Stomach (tissue), 4 donors: ENCODE measurements at regions not wholly inside any gene's neighbourhood (a gene's known extent, or its start where the extent isn't known, plus 50 kb on each side); places are given as distances from the start of the nearest gene placed in this dataset.

ENCODE experiments used
- CTCF ChIP-seq, 7 experiments: fragments of 450-650 bp in 4 of 7; fragments of 200-600 bp in 3 of 7; sonication (generic) in 3 of 7; IDR thresholded peaks; one replicate each; pipeline ENCODE4 v1.5.1; 2016 to 2019; ENCODE audit warnings: antibody characterized with exemption in 7 of 7, control low read depth in 2 of 7, mild to moderate bottlenecking in 1 of 7
- EP300 ChIP-seq: sonication (generic); formaldehyde crosslinking; IDR thresholded peaks from one replicate; pipeline ENCODE4 v1.6.1; 2017; ENCODE audit warnings: antibody characterized with exemption
- POLR2A ChIP-seq, 4 donors: fragments of 450-650 bp; IDR thresholded peaks; one replicate each; pipeline ENCODE4 v1.6.1; 2016; ENCODE audit warnings: antibody characterized with exemption in 4 of 4, control low read depth in 2 of 4, mild to moderate bottlenecking in 1 of 4, moderate library complexity in 1 of 4
- POLR2AphosphoS5 ChIP-seq, 3 donors: sonication (generic); formaldehyde crosslinking; IDR thresholded peaks; one replicate each; pipeline ENCODE4 v1.6.1; 2016; ENCODE audit warnings: antibody characterized with exemption in 3 of 3

GRCh38 chr1:182229921-182230491, 161.6 kb downstream of the GLUL start:
- TF ChIP-seq POLR2A (IDR thresholded peaks at IDR 0.05): no peak
- no peak for TF ChIP-seq CTCF (IDR thresholded peaks at IDR 0.05)
- TF ChIP-seq POLR2AphosphoS5 (IDR thresholded peaks at IDR 0.05): no peak
- no peak for TF ChIP-seq EP300
